ENCODE measurements at regions not wholly inside any gene's neighbourhood (a gene's known extent, or its start where the extent isn't known, plus 50 kb on each side); places are given as distances from the start of the nearest gene placed in this dataset.

- no peak overlapping the region for H3K27ac Mint-ChIP-seq (ENCODE audit: unreplicated experiment)
- H3K27me3 Mint-ChIP-seq (ENCODE audit: unreplicated experiment): no peaks in the 10 kb centered on the region
- DNase-seq (ENCODE audit: extremely low spot score, unreplicated experiment): no peak
- H3K9me3 Mint-ChIP-seq (ENCODE audit: unreplicated experiment): no peaks in the 10 kb centered on the region
- no peak overlapping the region for H3K4me3 Mint-ChIP-seq (ENCODE audit: unreplicated experiment)
- no peak for TF ChIP-seq CTCF (IDR thresholded peaks at IDR 0.05)
- no peaks in the 10 kb centered on the region for H3K4me1 Mint-ChIP-seq (ENCODE audit: unreplicated experiment)
- no peaks in the 10 kb centered on the region for H3K36me3 Mint-ChIP-seq (ENCODE audit: unreplicated experiment)
Measured at GRCh38 chr2:78304678-78305077, 720.8 kb upstream of the REG3G start.

- no peak for TF ChIP-seq CTCF (IDR thresholded peaks at IDR 0.05)
- no peak overlapping the region for H3K27ac Mint-ChIP-seq (ENCODE audit: unreplicated experiment)
- no peaks in the 10 kb centered on the region for H3K27me3 Mint-ChIP-seq (ENCODE audit: unreplicated experiment)
- no peaks in the 10 kb centered on the region for H3K36me3 Mint-ChIP-seq (ENCODE audit: unreplicated experiment)
- H3K4me1 Mint-ChIP-seq (ENCODE audit: unreplicated experiment): no peaks in the 10 kb centered on the region
- no peak for DNase-seq (ENCODE audit: extremely low spot score, unreplicated experiment)
- H3K4me3 Mint-ChIP-seq (ENCODE audit: unreplicated experiment): no peak overlapping the region
- no peaks in the 10 kb centered on the region for H3K9me3 Mint-ChIP-seq (ENCODE audit: unreplicated experiment)
Measured at GRCh38 chr2:78309460-78309859, 716.0 kb upstream of the REG3G start.

- Mint-ChIP-seq H3K27ac (ENCODE audit: unreplicated experiment) (no peak overlapping the region), H3K9me3 (ENCODE audit: unreplicated experiment) (peaks cover 11% of the 10 kb centered on the region), H3K4me1 (ENCODE audit: unreplicated experiment) (no peaks in the 10 kb centered on the region), H3K36me3 (ENCODE audit: unreplicated experiment) (no peaks in the 10 kb centered on the region), H3K27me3 (ENCODE audit: unreplicated experiment) (no peaks in the 10 kb centered on the region), H3K4me3 (ENCODE audit: unreplicated experiment) (no peak overlapping the region)
- no peak for DNase-seq (ENCODE audit: extremely low spot score, unreplicated experiment)
- no peak for TF ChIP-seq CTCF (IDR thresholded peaks at IDR 0.05)
Measured at GRCh38 chr2:78315368-78315767, 710.1 kb upstream of the REG3G start.

- Mint-ChIP-seq H3K4me1 (ENCODE audit: unreplicated experiment) (no peaks in the 10 kb centered on the region), H3K9me3 (ENCODE audit: unreplicated experiment) (peaks cover 21% of the 10 kb centered on the region), H3K27me3 (ENCODE audit: unreplicated experiment) (no peaks in the 10 kb centered on the region), H3K4me3 (ENCODE audit: unreplicated experiment) (no peak overlapping the region), H3K27ac (ENCODE audit: unreplicated experiment) (no peak overlapping the region), H3K36me3 (ENCODE audit: unreplicated experiment) (no peaks in the 10 kb centered on the region)
- no peak for DNase-seq (ENCODE audit: extremely low spot score, unreplicated experiment)
- TF ChIP-seq CTCF (IDR thresholded peaks at IDR 0.05): no peak
Measured at GRCh38 chr2:78318275-78318674, 707.2 kb upstream of the REG3G start.

GRCh38 chr2:78330193-78330592, 695.3 kb upstream of the REG3G start:
- DNase-seq (ENCODE audit: extremely low spot score, unreplicated experiment): no peak
- H3K4me3 Mint-ChIP-seq (ENCODE audit: unreplicated experiment): no peak overlapping the region
- no peaks in the 10 kb centered on the region for H3K27me3 Mint-ChIP-seq (ENCODE audit: unreplicated experiment)
- no peak for TF ChIP-seq CTCF (IDR thresholded peaks at IDR 0.05)
- H3K27ac Mint-ChIP-seq (ENCODE audit: unreplicated experiment): no peak overlapping the region
- no peaks in the 10 kb centered on the region for H3K9me3 Mint-ChIP-seq (ENCODE audit: unreplicated experiment)
- no peaks in the 10 kb centered on the region for H3K4me1 Mint-ChIP-seq (ENCODE audit: unreplicated experiment)
- no peaks in the 10 kb centered on the region for H3K36me3 Mint-ChIP-seq (ENCODE audit: unreplicated experiment)
